H1 (cell line): ENCODE measurements at regions not wholly inside any gene's neighbourhood (a gene's known extent, or its start where the extent isn't known, plus 50 kb on each side); places are given as distances from the start of the nearest gene placed in this dataset.
"Not testable (repeated sequence)": the region's sequence is repeated elsewhere in the genome, so short reads cannot be mapped to it uniquely, and the experiment has no call there.

Experiments used
- CTCF ChIA-PET: fragments of 300-600 bp; sonication (Branson Sonifier 250); formaldehyde crosslinking; loops from one replicate; lab custom pipeline; 2021; ENCODE audit not compliant: partially characterized antibody; lab: Charles Lee
- POLR2A ChIA-PET: fragments of 300-600 bp; sonication (Branson Sonifier 250); formaldehyde crosslinking; loops from one replicate; lab custom pipeline; 2021; ENCODE audit warnings: inconsistent platforms; ENCODE audit not compliant: partially characterized antibody; lab: Charles Lee
- DNase-seq, 2 experiments: peaks; one replicate each; pipeline versions ENCODE4 v3.0.0 to v3.0.0-alpha.2; 2010 to 2022; ENCODE audit warnings: low spot score in 2 of 2, low read depth in 1 of 2, mixed read lengths in 1 of 2
- FAIRE-seq: peaks from 2 replicates; lab custom pipeline; 2011; peaks lifted over from hg19 to GRCh38; lab: Jason Lieb, UNC
- H2AFZ ChIP-seq: 2 replicates; pipeline ENCODE4 v1.8.1; 2012; ENCODE audit warnings: low read length, inconsistent platforms
- H2AK5ac ChIP-seq: 2 replicates; pipeline ENCODE4 v1.6.1; 2013; ENCODE audit warnings: low read depth, low read length
- H2BK120ac ChIP-seq: replicated peaks from 2 replicates; pipeline ENCODE3; 2013; ENCODE audit warnings: low read depth, low read length, inconsistent platforms
- H2BK12ac ChIP-seq: 2 replicates; pipeline ENCODE4 v1.6.1; 2013; ENCODE audit warnings: low read depth, low read length
- H2BK15ac ChIP-seq: 2 replicates; pipeline ENCODE4 v1.6.1; 2013; ENCODE audit warnings: low read length
- H2BK20ac ChIP-seq: 2 replicates; pipeline ENCODE4 v1.6.1; 2013; ENCODE audit warnings: low read length
- H2BK5ac ChIP-seq: 2 replicates; pipeline ENCODE4 v1.6.1; 2013; ENCODE audit warnings: low read depth, low read length
- H3K14ac ChIP-seq: 2 replicates; pipeline ENCODE4 v1.6.1; 2013; ENCODE audit warnings: inconsistent platforms; ENCODE audit not compliant: insufficient read length
- H3K18ac ChIP-seq: 2 replicates; pipeline ENCODE4 v1.6.1; 2013; ENCODE audit warnings: low read length; ENCODE audit errors: extremely low read depth
- H3K23ac ChIP-seq: 2 replicates; pipeline ENCODE4 v1.6.1; 2013; ENCODE audit warnings: inconsistent platforms; ENCODE audit not compliant: insufficient read length
- H3K23me2 ChIP-seq: 2 replicates; pipeline ENCODE4 v1.6.1; 2013; ENCODE audit warnings: low read depth, low read length
- H3K27ac ChIP-seq: 2 replicates; pipeline ENCODE4 v1.6.1; 2011; ENCODE audit warnings: low read depth, low read length, inconsistent platforms
- H3K27me3 ChIP-seq, 4 experiments: replicated peaks in 1 of 4; 1 replicate in 1 of 4; 2 replicates in 3 of 4; pipeline versions ENCODE4 v1.6.1 to v1.8.1; 2011 to 2013; ENCODE audit warnings: low read length in 3 of 4, mild to moderate bottlenecking in 3 of 4, inconsistent platforms in 2 of 4, mixed read lengths in 2 of 4, moderate library complexity in 1 of 4; ENCODE audit not compliant: control insufficient read depth in 3 of 4, insufficient read depth in 3 of 4; ENCODE audit errors: extremely low read depth in 1 of 4
- H3K36me3 ChIP-seq, 4 experiments: 2 replicates each; pipeline versions ENCODE4 v1.6.1 to v1.8.1; 2011 to 2013; ENCODE audit warnings: mild to moderate bottlenecking in 4 of 4, low read length in 3 of 4, moderate library complexity in 2 of 4, control low read depth in 1 of 4, inconsistent platforms in 1 of 4; ENCODE audit not compliant: insufficient read depth in 4 of 4, control insufficient read depth in 2 of 4
- H3K4ac ChIP-seq: replicated peaks from 2 replicates; pipeline ENCODE3; 2013; ENCODE audit warnings: low read length, low read depth, mixed read lengths, inconsistent platforms; ENCODE audit not compliant: insufficient read length
- H3K4me1 ChIP-seq, 4 experiments: replicated peaks in 1 of 4; 1 replicate in 1 of 4; 2 replicates in 3 of 4; pipeline versions ENCODE4 v1.6.1 to v1.8.1; 2011 to 2013; ENCODE audit warnings: low read length in 3 of 4, inconsistent platforms in 2 of 4, mixed read lengths in 1 of 4; ENCODE audit not compliant: insufficient read depth in 4 of 4, control insufficient read depth in 3 of 4
- H3K4me2 ChIP-seq, 2 experiments: 2 replicates each; pipeline versions ENCODE4 v1.6.1 to v1.8.1; 2011 to 2013; ENCODE audit warnings: low read depth in 2 of 2, low read length in 2 of 2, control low read depth in 1 of 2, inconsistent platforms in 1 of 2, mild to moderate bottlenecking in 1 of 2; ENCODE audit not compliant: insufficient read depth in 1 of 2
- H3K4me3 ChIP-seq, 4 experiments: fragments of 200-600, 300-600 bp in 1 of 4; sonication (generic), shearing (Covaris generic), sonication (Bioruptor Twin) in 1 of 4; 2 replicates each; pipeline versions ENCODE4 v1.5.1 to v1.8.1; 2011 to 2016; ENCODE audit warnings: low read length in 4 of 4, low read depth in 3 of 4, control low read depth in 2 of 4, inconsistent platforms in 2 of 4, mild to moderate bottlenecking in 2 of 4, mixed read lengths in 1 of 4, moderate library complexity in 1 of 4; ENCODE audit not compliant: insufficient read depth in 2 of 4; ENCODE audit errors: extremely low read depth in 1 of 4
- H3K56ac ChIP-seq: replicated peaks from 2 replicates; pipeline ENCODE3; 2013; ENCODE audit warnings: low read depth, mild to moderate bottlenecking, mixed read lengths, low read length, inconsistent platforms; ENCODE audit not compliant: insufficient read length
- H3K79me1 ChIP-seq: 2 replicates; pipeline ENCODE4 v1.6.1; 2013; ENCODE audit warnings: low read depth, low read length, control low read depth
- H3K79me2 ChIP-seq, 2 experiments: 2 replicates each; pipeline versions ENCODE4 v1.6.1 to v1.8.1; 2012 to 2013; ENCODE audit warnings: low read length in 2 of 2, mild to moderate bottlenecking in 2 of 2, inconsistent platforms in 1 of 2; ENCODE audit not compliant: insufficient read depth in 2 of 2, control insufficient read depth in 1 of 2
- H3K9ac ChIP-seq, 4 experiments: replicated peaks in 1 of 4; 1 replicate in 1 of 4; 2 replicates in 3 of 4; pipeline versions ENCODE4 v1.6.1 to v1.8.1; 2011 to 2013; ENCODE audit warnings: low read depth in 3 of 4, low read length in 3 of 4, control low read depth in 2 of 4, mild to moderate bottlenecking in 2 of 4, moderate library complexity in 2 of 4, inconsistent platforms in 1 of 4; ENCODE audit errors: extremely low read depth in 1 of 4
- H3K9me3 ChIP-seq, 2 experiments: 2 replicates each; pipeline versions ENCODE4 v1.6.1 to v1.8.1; 2012 to 2013; ENCODE audit warnings: mild to moderate bottlenecking in 2 of 2, moderate library complexity in 2 of 2, control low read depth in 1 of 2, inconsistent platforms in 1 of 2, low read depth in 1 of 2, low read length in 1 of 2, mixed read lengths in 1 of 2; ENCODE audit not compliant: insufficient read depth in 2 of 2
- H4K20me1 ChIP-seq, 2 experiments: replicated peaks in 1 of 2; 2 replicates each; pipeline versions ENCODE3 to v1.8.1; 2011 to 2013; ENCODE audit warnings: inconsistent platforms in 2 of 2, low read length in 2 of 2, mild to moderate bottlenecking in 1 of 2; ENCODE audit not compliant: insufficient read depth in 2 of 2, control insufficient read depth in 1 of 2
- H4K5ac ChIP-seq: 2 replicates; pipeline ENCODE4 v1.6.1; 2013; ENCODE audit warnings: low read length, low read depth, mixed read lengths, inconsistent platforms; ENCODE audit not compliant: insufficient read length
- H4K8ac ChIP-seq: 2 replicates; pipeline ENCODE4 v1.8.0; 2013; ENCODE audit warnings: mild to moderate bottlenecking, moderate library complexity, low read length, inconsistent platforms; ENCODE audit not compliant: insufficient read depth; ENCODE audit errors: extremely low read depth
- H4K91ac ChIP-seq: replicated peaks from 2 replicates; pipeline ENCODE3; 2013; ENCODE audit warnings: low read length, mixed read lengths, inconsistent platforms; ENCODE audit not compliant: insufficient read length
- WGBS, 2 experiments: shearing (Covaris generic) in 1 of 2; methylation state at CpG; one replicate each; pipeline versions ENCODE4 v1.1.6 to v1.1.7; 2013 to 2015; ENCODE audit warnings: low lambda C conversion rate in 2 of 2, mixed read lengths in 2 of 2, inconsistent platforms in 1 of 2, low coverage in 1 of 2, missing lambda C conversion rate in 1 of 2; ENCODE audit not compliant: insufficient replicate concordance in 2 of 2, insufficient coverage in 1 of 2, insufficient read length in 1 of 2; ENCODE audit errors: extremely low coverage in 1 of 2, missing lambda C conversion rate in 1 of 2; 5-methylcytosine and 5-hydroxymethylcytosine counted together

- H2BK120ac ChIP-seq, H2BK20ac ChIP-seq, CTCF ChIA-PET, POLR2A ChIA-PET, H4K8ac ChIP-seq, H3K27ac ChIP-seq, H4K20me1 ChIP-seq, H3K4me2 ChIP-seq, H3K23me2 ChIP-seq, H4K91ac ChIP-seq, H2AFZ ChIP-seq, H3K14ac ChIP-seq, H2AK5ac ChIP-seq, H2BK15ac ChIP-seq, H3K27me3 ChIP-seq, DNase-seq, FAIRE-seq, H3K23ac ChIP-seq, H3K4ac ChIP-seq, H2BK12ac ChIP-seq, H3K4me1 ChIP-seq, H3K36me3 ChIP-seq, H3K9me3 ChIP-seq, H3K18ac ChIP-seq, H3K56ac ChIP-seq, H3K4me3 ChIP-seq, H2BK5ac ChIP-seq, H3K9ac ChIP-seq, H4K5ac ChIP-seq, H3K79me2 ChIP-seq, H3K79me1 ChIP-seq: not testable (repeated sequence)
- 89% methylated on average over 15 of the region's 21 CpGs; no CpG with 5 or more reads in 1 of the 2 experiments for WGBS, 2 experiments
Measured at GRCh38 chr1:134936-135335, 316.5 kb downstream of the OR4F29 start.

GRCh38 chr1:118440-118839 is 333.0 kb downstream of the OR4F29 start:
- H2BK20ac ChIP-seq, H3K27me3 ChIP-seq, H3K18ac ChIP-seq, H3K56ac ChIP-seq, H3K4me2 ChIP-seq, H4K5ac ChIP-seq, H2BK120ac ChIP-seq, H3K4ac ChIP-seq, H3K4me1 ChIP-seq, H2BK12ac ChIP-seq, H2BK15ac ChIP-seq, H3K9ac ChIP-seq, FAIRE-seq, CTCF ChIA-PET, H3K9me3 ChIP-seq, POLR2A ChIA-PET, H2AK5ac ChIP-seq, H3K79me2 ChIP-seq, H3K23me2 ChIP-seq, H2BK5ac ChIP-seq, H3K14ac ChIP-seq, H4K8ac ChIP-seq, H3K79me1 ChIP-seq, H3K36me3 ChIP-seq, H4K91ac ChIP-seq, H4K20me1 ChIP-seq, H3K27ac ChIP-seq, H2AFZ ChIP-seq, H3K23ac ChIP-seq, H3K4me3 ChIP-seq, DNase-seq: not testable (repeated sequence)
